AG04450 (cell line): ENCODE measurements at regions not wholly inside any gene's neighbourhood (a gene's known extent, or its start where the extent isn't known, plus 50 kb on each side); places are given as distances from the start of the nearest gene placed in this dataset.

ENCODE experiments used
- CTCF ChIA-PET: fragments of 300-600, 350-600 bp; formaldehyde crosslinking; extraction: SDS; loops from one replicate; lab custom pipeline; 2022; ENCODE audit warnings: antibody characterized with exemption, inconsistent platforms; lab: Charles Lee
- POLR2A ChIA-PET: fragments of 350-600 bp; formaldehyde crosslinking; extraction: SDS; loops from one replicate; lab custom pipeline; 2021; ENCODE audit warnings: antibody characterized with exemption, inconsistent platforms; lab: Yijun Ruan, JAX
- DNase-seq: peaks from one replicate; pipeline ENCODE4 v3.0.0-alpha.2; 2011; ENCODE audit warnings: low read depth, low spot score
- H3K27ac ChIP-seq: one replicate; pipeline ENCODE4 v1.5.1; 2012; ENCODE audit warnings: low read depth, low read length, control low read depth
- H3K27me3 ChIP-seq: one replicate; pipeline ENCODE4 v1.6.0; 2012; ENCODE audit warnings: low read length; ENCODE audit not compliant: control insufficient read depth, insufficient read depth
- H3K4me3 ChIP-seq: 2 replicates; pipeline ENCODE4 v1.5.1; 2011; ENCODE audit warnings: mild to moderate bottlenecking, low read depth, low read length, control low read depth
- H3K9me3 ChIP-seq: 2 replicates; pipeline ENCODE4 v1.5.1; 2012; ENCODE audit warnings: low read length; ENCODE audit not compliant: control insufficient read depth, insufficient read depth
- TF ChIP-seq, protein P1 (sequence below): IDR thresholded peaks from 2 replicates; pipeline ENCODE4 v1.5.1; 2011; ENCODE audit warnings: low read depth, low read length, control low read depth, inconsistent platforms

DNA sequence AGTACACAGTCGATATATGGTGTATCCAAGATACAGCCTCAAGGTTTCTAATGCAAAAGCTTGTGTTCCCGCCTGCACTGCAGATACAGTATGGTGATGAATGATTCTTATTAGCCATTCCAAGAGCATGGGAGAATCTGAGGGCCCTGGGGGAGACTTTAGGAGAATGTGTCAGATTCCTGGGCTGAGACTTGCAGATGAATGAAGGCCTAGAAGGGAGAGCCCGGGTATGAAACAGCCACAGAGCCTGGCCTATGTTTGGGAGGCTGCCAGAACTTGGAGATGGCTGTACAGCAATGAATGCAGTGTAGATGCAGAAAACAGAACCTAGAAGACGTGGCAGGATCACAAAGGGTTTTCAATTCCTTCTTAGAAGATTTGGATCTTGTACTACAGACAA is 510.7 kb downstream of the HAPSTR1 start:
- Histone ChIP-seq H3K27ac (no peak overlapping the region), H3K27me3 (no peaks in the 10 kb centered on the region), H3K9me3 (peaks cover 34% of the 10 kb centered on the region), H3K4me3 (no peak overlapping the region)
- TF ChIP-seq, protein P1, sequence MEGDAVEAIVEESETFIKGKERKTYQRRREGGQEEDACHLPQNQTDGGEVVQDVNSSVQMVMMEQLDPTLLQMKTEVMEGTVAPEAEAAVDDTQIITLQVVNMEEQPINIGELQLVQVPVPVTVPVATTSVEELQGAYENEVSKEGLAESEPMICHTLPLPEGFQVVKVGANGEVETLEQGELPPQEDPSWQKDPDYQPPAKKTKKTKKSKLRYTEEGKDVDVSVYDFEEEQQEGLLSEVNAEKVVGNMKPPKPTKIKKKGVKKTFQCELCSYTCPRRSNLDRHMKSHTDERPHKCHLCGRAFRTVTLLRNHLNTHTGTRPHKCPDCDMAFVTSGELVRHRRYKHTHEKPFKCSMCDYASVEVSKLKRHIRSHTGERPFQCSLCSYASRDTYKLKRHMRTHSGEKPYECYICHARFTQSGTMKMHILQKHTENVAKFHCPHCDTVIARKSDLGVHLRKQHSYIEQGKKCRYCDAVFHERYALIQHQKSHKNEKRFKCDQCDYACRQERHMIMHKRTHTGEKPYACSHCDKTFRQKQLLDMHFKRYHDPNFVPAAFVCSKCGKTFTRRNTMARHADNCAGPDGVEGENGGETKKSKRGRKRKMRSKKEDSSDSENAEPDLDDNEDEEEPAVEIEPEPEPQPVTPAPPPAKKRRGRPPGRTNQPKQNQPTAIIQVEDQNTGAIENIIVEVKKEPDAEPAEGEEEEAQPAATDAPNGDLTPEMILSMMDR, result no peak
- POLR2A ChIA-PET, result no interaction called here
- no peak for DNase-seq
- CTCF ChIA-PET, result no interaction called here

DNA sequence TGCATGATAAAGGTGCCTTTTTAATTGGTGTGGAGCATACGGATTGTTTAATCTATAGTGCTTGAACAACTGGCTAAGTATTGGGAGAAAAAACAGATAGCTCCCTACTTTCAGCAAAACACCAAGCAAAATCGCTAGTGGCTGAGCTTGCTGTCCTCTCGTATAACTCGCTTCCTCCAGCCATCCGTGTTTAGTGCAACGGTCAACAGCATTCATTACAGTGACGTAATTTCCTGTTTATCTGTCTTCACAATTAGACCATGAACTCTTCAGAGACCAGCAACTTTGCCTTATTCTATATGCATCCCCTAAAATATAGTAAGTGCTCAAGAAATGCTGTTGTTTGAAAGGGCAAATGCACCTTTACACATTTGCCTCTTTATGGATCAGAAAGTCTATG is 511.9 kb downstream of the HAPSTR1 start:
- Histone ChIP-seq H3K27ac (no peak overlapping the region), H3K27me3 (no peaks in the 10 kb centered on the region), H3K9me3 (peaks cover 33% of the 10 kb centered on the region), H3K4me3 (no peak overlapping the region)
- POLR2A ChIA-PET, result no interaction called here
- TF ChIP-seq, protein P1, result no peak
- no peak for DNase-seq
- CTCF ChIA-PET, result no interaction called here

DNA sequence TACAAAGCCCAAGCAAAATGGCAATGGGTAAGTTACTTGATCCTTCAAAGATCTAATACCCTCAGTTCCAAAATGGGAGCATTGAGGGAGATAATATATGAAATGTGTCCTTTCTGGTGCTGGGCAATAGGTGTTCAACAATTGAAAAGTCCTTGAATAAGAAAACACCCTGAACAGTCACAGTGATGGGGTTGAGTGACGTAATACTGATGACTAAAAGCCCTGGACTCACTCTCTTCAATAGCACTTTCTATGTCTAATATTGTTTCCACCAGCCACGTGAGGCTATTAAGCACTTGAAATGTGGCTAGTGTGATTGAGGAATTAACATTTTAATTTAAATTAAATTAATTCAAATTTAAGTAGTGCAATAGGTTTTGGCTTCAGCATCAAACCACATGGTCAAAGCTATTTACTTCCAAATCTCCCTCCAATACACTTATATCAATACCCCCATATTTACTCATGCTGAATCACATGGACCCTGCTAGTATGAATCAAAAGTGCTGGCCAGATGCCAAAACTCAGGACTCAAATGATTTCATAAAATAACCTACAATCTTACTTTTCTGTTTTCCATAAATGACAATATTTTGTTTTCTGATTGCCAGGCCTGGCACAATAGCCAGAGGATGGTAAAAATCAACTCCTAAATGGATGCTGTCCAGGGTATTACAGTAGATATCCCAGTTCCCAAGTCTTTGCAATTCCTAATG is 516.2 kb downstream of the HAPSTR1 start:
- peaks cover 25% of the 10 kb centered on the region for H3K9me3 ChIP-seq
- POLR2A ChIA-PET, result no interaction called here
- CTCF ChIA-PET, result no interaction called here
- no peak overlapping the region for H3K27ac ChIP-seq
- TF ChIP-seq, protein P1, result no peak
- no peak for DNase-seq
- H3K27me3 ChIP-seq, result no peaks in the 10 kb centered on the region
- H3K4me3 ChIP-seq, result no peak overlapping the region

DNA sequence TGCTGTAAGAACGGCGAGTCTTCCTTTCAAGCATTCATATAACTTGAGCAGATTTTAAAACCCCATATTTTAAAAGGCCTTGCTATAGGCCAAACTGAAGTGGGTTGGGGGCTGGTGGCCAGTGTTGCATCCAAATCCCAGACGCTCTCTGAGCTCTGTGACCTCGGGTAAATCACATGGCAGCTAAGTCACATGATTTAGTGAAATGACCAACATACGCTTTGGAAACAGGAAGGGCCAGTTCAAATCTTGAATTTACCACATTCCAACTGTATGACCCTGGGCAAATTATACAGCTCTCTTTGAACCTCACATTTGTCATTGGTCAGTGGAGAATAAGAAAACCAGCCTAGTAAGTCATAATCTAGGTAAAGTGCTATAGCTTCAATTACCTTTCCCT is 519.3 kb downstream of the HAPSTR1 start:
- Histone ChIP-seq H3K9me3 (peaks cover 18% of the 10 kb centered on the region), H3K27me3 (no peaks in the 10 kb centered on the region), H3K4me3 (no peak overlapping the region), H3K27ac (no peak overlapping the region)
- ChIA-PET CTCF (no interaction called here), POLR2A (no interaction called here)
- TF ChIP-seq, protein P1, result no peak
- no peak for DNase-seq

DNA sequence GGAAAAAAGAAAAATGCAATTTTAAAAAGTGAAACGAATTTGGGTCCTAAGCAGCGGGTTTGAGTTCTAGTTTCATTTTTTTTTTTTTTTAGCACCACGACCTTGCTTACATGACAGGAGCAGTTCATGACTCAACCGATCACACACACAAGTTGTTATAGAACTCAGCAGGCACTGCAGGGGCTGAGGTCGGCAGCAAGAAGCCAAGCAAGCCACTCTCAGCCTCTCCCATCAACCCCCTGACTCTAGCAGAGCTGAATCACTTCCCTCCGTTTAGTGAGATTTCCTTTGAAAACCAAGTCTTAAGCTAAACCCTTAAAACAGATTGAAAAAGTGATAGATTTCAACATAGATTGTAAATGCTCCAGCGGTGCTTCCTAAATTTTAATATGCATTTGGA is 520.8 kb downstream of the HAPSTR1 start:
- no peak overlapping the region for H3K4me3 ChIP-seq
- H3K27me3 ChIP-seq, result no peaks in the 10 kb centered on the region
- no peak for DNase-seq
- no peak overlapping the region for H3K27ac ChIP-seq
- TF ChIP-seq, protein P1, result no peak
- POLR2A ChIA-PET, result no interaction called here
- CTCF ChIA-PET, result no interaction called here
- peaks cover 15% of the 10 kb centered on the region; the same call in 1 of the 2 replicates for H3K9me3 ChIP-seq
